Nephron progenitor cell (in vitro differentiated cells): ENCODE measurements at regions not wholly inside any gene's neighbourhood (a gene's known extent, or its start where the extent isn't known, plus 50 kb on each side); places are given as distances from the start of the nearest gene placed in this dataset.

Experiments
- DNase-seq: peaks from one replicate; pipeline ENCODE4 v3.0.0; 2021
- H3K27ac Mint-ChIP-seq: 2 replicates; pipeline ENCODE4 v1.8.0; 2021; ENCODE audit warnings: mild to moderate bottlenecking, moderate library complexity, mixed read lengths
- H3K27me3 Mint-ChIP-seq: 2 replicates; pipeline ENCODE4 v1.8.0; 2021; ENCODE audit warnings: mild to moderate bottlenecking, low read depth, mixed read lengths; ENCODE audit not compliant: poor library complexity
- H3K36me3 Mint-ChIP-seq: 2 replicates; pipeline ENCODE4 v1.8.0; 2021; ENCODE audit warnings: low read depth, mixed read lengths
- H3K4me1 Mint-ChIP-seq: 2 replicates; pipeline ENCODE4 v1.8.0; 2021; ENCODE audit warnings: mixed read lengths
- H3K4me3 Mint-ChIP-seq: 2 replicates; pipeline ENCODE4 v1.8.0; 2021; ENCODE audit warnings: mild to moderate bottlenecking, moderate library complexity, mixed read lengths
- H3K9me3 Mint-ChIP-seq: 2 replicates; pipeline ENCODE4 v1.8.0; 2021; ENCODE audit warnings: mild to moderate bottlenecking, moderate library complexity, mixed read lengths
- TF ChIP-seq, protein P1 (sequence below): fragments of 200-600 bp; sonication (generic); IDR thresholded peaks from 2 replicates; pipeline ENCODE4 v1.5.0; 2021; ENCODE audit warnings: antibody characterized with exemption

DNA sequence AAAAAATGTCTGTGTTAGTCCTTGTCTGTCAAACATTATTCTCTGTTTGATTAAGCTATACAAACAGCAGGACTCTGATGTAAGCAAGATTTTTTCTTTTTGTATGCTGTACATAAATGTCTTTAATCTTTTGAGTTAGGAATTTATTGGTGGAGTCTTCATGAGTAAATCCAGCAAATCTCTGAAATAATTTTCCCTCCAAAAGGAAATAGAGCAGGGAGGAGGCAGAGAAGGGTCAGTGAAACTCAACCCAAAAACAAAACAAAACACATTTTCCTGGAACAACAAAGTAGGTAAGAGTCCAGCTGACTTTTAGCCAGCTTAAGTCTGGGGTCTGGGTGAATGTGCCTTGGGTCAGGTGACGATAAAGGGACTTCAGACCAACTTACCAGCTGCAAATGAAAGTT lies 113.7 kb downstream of the FOXA2 start:
- Mint-ChIP-seq H3K36me3 (no peaks in the 10 kb centered on the region), H3K9me3 (no peaks in the 10 kb centered on the region), H3K27ac (no peak overlapping the region), H3K4me3 (no peak overlapping the region), H3K27me3 (peaks cover 10% of the 10 kb centered on the region), H3K4me1 (peaks cover 10% of the 10 kb centered on the region)
- no peak for DNase-seq
- TF ChIP-seq, protein P1, sequence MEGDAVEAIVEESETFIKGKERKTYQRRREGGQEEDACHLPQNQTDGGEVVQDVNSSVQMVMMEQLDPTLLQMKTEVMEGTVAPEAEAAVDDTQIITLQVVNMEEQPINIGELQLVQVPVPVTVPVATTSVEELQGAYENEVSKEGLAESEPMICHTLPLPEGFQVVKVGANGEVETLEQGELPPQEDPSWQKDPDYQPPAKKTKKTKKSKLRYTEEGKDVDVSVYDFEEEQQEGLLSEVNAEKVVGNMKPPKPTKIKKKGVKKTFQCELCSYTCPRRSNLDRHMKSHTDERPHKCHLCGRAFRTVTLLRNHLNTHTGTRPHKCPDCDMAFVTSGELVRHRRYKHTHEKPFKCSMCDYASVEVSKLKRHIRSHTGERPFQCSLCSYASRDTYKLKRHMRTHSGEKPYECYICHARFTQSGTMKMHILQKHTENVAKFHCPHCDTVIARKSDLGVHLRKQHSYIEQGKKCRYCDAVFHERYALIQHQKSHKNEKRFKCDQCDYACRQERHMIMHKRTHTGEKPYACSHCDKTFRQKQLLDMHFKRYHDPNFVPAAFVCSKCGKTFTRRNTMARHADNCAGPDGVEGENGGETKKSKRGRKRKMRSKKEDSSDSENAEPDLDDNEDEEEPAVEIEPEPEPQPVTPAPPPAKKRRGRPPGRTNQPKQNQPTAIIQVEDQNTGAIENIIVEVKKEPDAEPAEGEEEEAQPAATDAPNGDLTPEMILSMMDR: no peak

DNA sequence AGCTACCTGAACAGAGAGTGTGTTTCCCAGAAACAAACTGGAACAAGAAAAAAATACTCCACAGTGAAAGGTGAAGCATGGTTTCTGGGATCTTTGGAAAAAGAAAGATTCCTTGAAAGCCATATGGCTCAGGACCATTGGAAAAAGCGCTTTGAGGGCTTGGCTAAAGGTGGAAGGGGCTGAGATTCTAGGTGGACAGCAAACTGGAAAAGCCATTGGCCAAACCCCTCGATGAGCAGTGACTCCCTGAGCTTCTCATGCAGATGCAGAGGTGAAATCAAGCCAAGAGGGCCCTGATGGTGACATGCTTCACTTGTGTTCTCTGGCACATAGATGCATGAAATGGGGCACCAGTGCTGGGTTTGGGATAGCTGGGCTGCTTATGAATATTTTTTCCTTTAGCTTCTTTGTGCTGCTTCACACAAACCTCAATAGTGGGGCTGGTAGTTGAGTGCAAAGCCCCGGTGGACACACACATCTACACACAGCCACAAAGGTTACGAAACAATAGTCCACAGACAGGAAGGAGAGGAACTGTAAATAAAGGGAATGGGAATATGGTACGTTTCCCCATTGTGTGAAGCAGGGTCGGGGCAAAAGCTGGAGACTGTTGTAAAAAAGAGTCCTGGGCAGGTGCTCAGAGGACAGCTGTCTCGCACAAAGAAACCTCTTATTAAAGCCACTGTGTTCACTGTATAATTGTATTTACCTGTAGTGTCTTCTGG lies 117.8 kb downstream of the FOXA2 start:
- H3K36me3 Mint-ChIP-seq: no peaks in the 10 kb centered on the region
- TF ChIP-seq, protein P1: no peak
- H3K4me1 Mint-ChIP-seq: peaks cover 26% of the 10 kb centered on the region
- H3K4me3 Mint-ChIP-seq: no peak overlapping the region
- no peak for DNase-seq
- H3K27ac Mint-ChIP-seq: no peak overlapping the region
- no peaks in the 10 kb centered on the region for H3K9me3 Mint-ChIP-seq
- peaks cover 20% of the 10 kb centered on the region for H3K27me3 Mint-ChIP-seq

DNA sequence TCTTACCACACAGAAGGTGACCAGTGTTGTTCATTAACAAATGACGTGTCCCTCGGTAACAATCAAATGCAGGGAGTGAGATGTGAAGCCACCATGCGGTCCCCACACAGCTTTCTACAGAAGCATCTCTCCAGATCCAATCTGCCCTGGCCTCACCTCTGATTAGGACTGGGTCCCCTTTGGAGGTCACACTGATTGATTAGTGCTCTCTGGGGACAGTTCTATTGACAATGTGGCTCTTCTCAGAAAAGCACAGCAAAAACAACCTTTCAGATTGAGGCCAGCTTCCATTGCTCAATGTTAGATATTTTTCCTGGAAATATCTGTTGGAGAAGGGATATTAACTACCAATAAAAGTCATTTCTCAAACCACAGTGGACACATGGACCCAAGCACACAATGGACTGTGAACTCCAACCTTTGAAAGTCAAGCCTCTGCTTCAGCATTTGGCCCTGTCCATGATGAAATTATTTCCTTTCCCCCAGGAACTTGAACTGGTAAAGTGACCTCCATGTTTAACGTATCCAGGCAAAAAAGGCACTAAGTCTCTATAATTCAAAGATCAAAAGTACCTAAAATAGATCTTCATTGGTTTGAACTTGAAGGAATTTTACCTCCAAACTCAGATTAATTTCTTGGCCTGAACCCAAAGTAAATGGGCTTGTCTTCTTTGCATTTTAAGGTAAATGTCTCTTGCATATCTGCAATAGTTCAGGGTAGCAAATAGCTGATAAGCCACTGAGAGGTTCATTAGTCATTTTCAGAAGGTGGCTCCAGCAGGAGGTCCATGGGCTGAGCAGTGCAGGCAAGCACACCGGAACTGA lies 118.5 kb downstream of the FOXA2 start:
- Mint-ChIP-seq H3K36me3 (no peaks in the 10 kb centered on the region), H3K27ac (no peak overlapping the region), H3K4me1 (peaks cover 26% of the 10 kb centered on the region), H3K27me3 (peaks cover 20% of the 10 kb centered on the region), H3K9me3 (no peaks in the 10 kb centered on the region), H3K4me3 (no peak overlapping the region)
- DNase-seq: no peak
- TF ChIP-seq, protein P1: no peak

DNA sequence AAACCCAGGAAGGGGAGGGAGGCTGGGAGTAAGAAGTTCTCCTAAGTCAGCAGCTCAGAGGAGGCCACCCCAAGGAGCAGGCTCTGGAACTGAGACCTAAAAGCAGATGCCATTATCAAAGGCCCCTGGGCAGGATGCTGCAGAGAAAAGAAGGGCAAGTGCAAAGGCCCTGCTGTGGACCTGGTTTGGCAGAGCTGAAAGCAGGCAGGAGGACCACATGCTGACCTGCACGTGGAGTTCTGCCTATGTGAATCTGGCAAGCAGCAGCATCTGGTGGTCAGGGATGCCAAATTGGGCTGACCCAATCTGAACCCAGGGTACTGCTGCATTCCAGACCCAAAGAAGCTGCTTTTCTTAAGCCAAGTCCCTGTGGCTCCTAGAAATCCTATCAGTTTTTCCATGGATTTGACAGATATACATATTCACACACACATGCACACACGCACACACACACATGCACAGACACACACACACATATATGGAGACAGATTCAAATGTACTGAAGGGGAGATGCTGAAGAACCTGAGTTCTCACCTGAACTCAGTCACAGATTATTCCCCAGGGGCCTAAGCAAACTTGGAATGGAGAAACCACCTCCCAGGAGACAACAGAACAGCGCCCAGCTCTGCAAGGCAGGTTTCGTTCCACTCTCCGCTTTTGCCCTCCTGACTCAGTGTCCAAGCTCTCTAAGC lies 119.9 kb downstream of the FOXA2 start:
- H3K4me1 Mint-ChIP-seq: peaks cover 26% of the 10 kb centered on the region
- TF ChIP-seq, protein P1: no peak
- peaks cover 24% of the 10 kb centered on the region for H3K27me3 Mint-ChIP-seq
- no peak overlapping the region for H3K4me3 Mint-ChIP-seq
- DNase-seq: no peak
- no peak overlapping the region for H3K27ac Mint-ChIP-seq
- H3K36me3 Mint-ChIP-seq: no peaks in the 10 kb centered on the region
- H3K9me3 Mint-ChIP-seq: no peaks in the 10 kb centered on the region

DNA sequence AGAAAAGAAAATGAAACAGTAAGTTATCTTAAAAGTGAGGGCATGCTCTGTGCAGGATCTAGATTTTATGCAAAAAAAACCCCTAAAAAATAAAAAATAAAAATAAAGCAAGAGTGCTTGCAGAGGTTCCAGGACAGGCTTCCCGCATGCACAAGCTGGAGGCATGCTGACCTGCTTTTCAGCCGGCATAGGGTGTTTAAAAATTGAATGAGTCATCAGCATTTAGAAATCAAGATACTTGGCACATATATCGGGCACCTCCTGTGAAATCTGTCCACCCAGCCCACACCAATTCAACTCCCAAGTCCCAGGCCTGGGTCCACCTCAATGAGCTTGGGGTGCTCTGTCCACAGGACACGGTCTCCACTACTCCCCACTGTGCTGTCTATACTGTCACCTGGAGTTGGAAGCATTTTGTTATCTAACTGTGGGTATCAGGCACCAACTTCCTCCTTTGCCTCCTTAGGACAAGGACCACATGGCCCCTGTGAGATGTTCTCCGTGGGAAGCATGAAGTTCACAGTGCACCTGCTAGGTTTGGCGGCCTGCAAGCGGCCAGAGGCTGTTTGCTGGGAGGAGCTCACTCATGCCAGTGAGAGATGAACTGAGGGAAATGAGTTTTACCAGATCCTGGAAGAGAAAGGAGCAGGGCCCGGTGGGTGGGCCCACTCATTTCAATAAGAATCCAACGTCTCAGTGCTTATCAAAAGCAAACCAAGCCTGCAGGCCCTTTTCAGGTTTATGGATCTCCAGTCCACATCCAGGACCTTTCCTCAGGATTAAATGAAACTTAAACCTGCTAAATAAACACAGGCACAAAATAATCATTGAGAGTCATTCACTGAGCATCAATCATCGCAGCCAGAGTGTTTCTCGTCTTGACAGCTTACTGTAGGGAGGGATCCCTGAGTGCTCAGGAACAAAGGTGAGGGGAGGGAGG lies 121.1 kb downstream of the FOXA2 start:
- H3K27ac Mint-ChIP-seq: peak overlapping the region; percentile 90
- peaks cover 26% of the 10 kb centered on the region for H3K4me1 Mint-ChIP-seq
- no peak overlapping the region for H3K4me3 Mint-ChIP-seq
- no peaks in the 10 kb centered on the region for H3K36me3 Mint-ChIP-seq
- H3K27me3 Mint-ChIP-seq: peaks cover 28% of the 10 kb centered on the region
- DNase-seq: no peak
- TF ChIP-seq, protein P1: no peak
- no peaks in the 10 kb centered on the region for H3K9me3 Mint-ChIP-seq
